Peyer's patch (tissue), 4 donors: ENCODE measurements at regions not wholly inside any gene's neighbourhood (a gene's known extent, or its start where the extent isn't known, plus 50 kb on each side); places are given as distances from the start of the nearest gene placed in this dataset.

Experiments used
- DNase-seq, 3 donors: peaks; one replicate each; pipeline ENCODE4 v3.0.0-alpha.2; 2017 to 2019
- H3K27ac ChIP-seq, 4 donors: fragments of 200-600 bp; sonication (generic); one replicate each; pipeline ENCODE4 v1.5.1; 2016 to 2019
- H3K27me3 ChIP-seq, 2 donors: fragments of 200-600 bp; sonication (generic); one replicate each; pipeline ENCODE4 v1.5.1; 2019
- H3K36me3 ChIP-seq, 3 donors: fragments of 200-600 bp; sonication (generic); one replicate each; pipeline ENCODE4 v1.5.1; 2016 to 2019
- H3K4me1 ChIP-seq, 4 donors: fragments of 200-600 bp; sonication (generic); one replicate each; pipeline ENCODE4 v1.5.1; 2016 to 2019
- H3K4me3 ChIP-seq, 4 donors: fragments of 200-600 bp; sonication (generic); 1 replicate in 3 of 4; 2 replicates in 1 of 4; pipeline ENCODE4 v1.5.1; 2016 to 2019; ENCODE audit warnings: mild to moderate bottlenecking in 1 of 4
- H3K9me3 ChIP-seq, 4 donors: fragments of 200-600 bp; sonication (generic); one replicate each; pipeline ENCODE4 v1.5.1; 2016 to 2019; ENCODE audit warnings: mild to moderate bottlenecking in 1 of 4
- POLR2A ChIP-seq, 2 donors: fragments of 450-650 bp; IDR thresholded peaks; one replicate each; pipeline ENCODE4 v1.5.1; 2017; ENCODE audit warnings: antibody characterized with exemption in 2 of 2, mild to moderate bottlenecking in 2 of 2, moderate library complexity in 2 of 2
- TF ChIP-seq, protein P1 (sequence below), 6 experiments: fragments of 450-650 bp in 4 of 6; fragments of 200-600 bp in 2 of 6; sonication (generic) in 1 of 6; IDR thresholded peaks; one replicate each; pipeline ENCODE4 v1.5.1; 2017 to 2019; ENCODE audit warnings: antibody characterized with exemption in 6 of 6, mild to moderate bottlenecking in 3 of 6, moderate library complexity in 1 of 6

DNA sequence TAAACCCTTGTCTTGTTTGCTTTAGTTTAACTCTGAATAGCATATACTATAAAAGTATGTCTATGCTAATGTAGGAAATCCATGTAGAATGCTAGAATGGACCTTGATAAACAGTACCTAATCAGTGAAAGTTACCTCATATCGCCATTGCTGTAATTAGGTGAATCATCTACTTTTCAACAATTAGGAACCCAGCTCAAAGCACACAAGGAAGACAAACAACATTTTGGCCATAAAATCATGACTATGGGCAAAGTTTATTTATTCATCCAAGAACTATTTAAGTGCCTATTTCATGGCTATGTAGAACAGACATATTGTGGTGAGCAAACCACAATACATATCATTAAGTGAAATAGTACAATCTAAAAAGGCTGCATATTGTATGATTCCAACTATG, 1043.2 kb downstream of the BRINP3 start:
- no peak for DNase-seq
- TF ChIP-seq, protein P1, sequence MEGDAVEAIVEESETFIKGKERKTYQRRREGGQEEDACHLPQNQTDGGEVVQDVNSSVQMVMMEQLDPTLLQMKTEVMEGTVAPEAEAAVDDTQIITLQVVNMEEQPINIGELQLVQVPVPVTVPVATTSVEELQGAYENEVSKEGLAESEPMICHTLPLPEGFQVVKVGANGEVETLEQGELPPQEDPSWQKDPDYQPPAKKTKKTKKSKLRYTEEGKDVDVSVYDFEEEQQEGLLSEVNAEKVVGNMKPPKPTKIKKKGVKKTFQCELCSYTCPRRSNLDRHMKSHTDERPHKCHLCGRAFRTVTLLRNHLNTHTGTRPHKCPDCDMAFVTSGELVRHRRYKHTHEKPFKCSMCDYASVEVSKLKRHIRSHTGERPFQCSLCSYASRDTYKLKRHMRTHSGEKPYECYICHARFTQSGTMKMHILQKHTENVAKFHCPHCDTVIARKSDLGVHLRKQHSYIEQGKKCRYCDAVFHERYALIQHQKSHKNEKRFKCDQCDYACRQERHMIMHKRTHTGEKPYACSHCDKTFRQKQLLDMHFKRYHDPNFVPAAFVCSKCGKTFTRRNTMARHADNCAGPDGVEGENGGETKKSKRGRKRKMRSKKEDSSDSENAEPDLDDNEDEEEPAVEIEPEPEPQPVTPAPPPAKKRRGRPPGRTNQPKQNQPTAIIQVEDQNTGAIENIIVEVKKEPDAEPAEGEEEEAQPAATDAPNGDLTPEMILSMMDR (IDR thresholded peaks at IDR 0.05) = no peak
- TF ChIP-seq POLR2A (IDR thresholded peaks at IDR 0.05) = no peak
- Histone ChIP-seq H3K27ac (no peak overlapping the region), H3K4me3 (no peak overlapping the region), H3K36me3 (no peaks in the 10 kb centered on the region), H3K4me1 (no peaks in the 10 kb centered on the region), H3K9me3 (no peaks in the 10 kb centered on the region), H3K27me3 (no peaks in the 10 kb centered on the region)

DNA sequence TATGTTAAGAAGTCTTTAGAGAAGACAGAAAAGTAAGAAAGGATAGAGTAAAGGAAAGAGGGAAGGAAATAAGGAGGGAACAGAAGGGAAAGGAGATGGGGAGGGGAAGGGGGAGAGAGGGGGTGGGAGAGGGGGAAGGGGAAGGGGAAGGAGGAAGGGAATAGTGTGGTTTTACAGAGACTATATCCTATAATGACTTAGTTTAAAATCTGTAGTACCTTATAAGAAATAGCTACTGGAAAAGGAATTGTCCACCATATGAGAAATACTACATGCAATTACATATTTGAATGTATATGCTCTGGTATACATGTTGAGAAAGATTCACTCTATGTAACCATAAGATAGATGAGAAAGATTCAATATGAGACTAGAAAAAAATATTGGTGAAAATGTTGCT, 1042.3 kb downstream of the BRINP3 start:
- no peak for DNase-seq
- TF ChIP-seq, protein P1 (IDR thresholded peaks at IDR 0.05) = no peak
- TF ChIP-seq POLR2A (IDR thresholded peaks at IDR 0.05) = no peak
- H3K27me3 ChIP-seq = no peaks in the 10 kb centered on the region
- H3K4me1 ChIP-seq = no peaks in the 10 kb centered on the region
- no peaks in the 10 kb centered on the region for H3K36me3 ChIP-seq
- no peaks in the 10 kb centered on the region for H3K9me3 ChIP-seq
- H3K4me3 ChIP-seq = no peak overlapping the region
- no peak overlapping the region for H3K27ac ChIP-seq

DNA sequence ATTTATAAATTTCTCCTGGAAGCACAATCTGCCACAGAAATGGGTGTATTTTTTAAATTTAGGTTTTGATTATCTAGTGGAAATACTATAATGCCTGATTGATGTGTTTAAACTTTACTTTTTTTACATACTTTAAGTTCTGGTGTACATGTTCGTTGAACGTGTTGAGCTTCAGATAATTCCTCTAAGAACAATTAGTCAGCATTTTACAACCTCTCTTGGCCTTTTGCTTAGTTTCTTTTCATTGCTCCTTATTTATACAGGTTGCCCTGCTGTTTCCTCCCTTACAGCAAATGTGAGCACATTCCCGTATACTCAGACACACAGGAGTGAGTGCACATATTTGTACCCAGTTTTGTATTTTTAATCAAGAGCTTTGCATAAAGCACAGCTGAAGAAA, 1038.9 kb downstream of the BRINP3 start:
- Histone ChIP-seq H3K27me3 (no peaks in the 10 kb centered on the region), H3K4me1 (no peaks in the 10 kb centered on the region), H3K4me3 (no peak overlapping the region), H3K27ac (no peak overlapping the region), H3K9me3 (no peaks in the 10 kb centered on the region), H3K36me3 (no peaks in the 10 kb centered on the region)
- DNase-seq = no peak
- TF ChIP-seq POLR2A (IDR thresholded peaks at IDR 0.05) = no peak
- TF ChIP-seq, protein P1 (IDR thresholded peaks at IDR 0.05) = no peak

DNA sequence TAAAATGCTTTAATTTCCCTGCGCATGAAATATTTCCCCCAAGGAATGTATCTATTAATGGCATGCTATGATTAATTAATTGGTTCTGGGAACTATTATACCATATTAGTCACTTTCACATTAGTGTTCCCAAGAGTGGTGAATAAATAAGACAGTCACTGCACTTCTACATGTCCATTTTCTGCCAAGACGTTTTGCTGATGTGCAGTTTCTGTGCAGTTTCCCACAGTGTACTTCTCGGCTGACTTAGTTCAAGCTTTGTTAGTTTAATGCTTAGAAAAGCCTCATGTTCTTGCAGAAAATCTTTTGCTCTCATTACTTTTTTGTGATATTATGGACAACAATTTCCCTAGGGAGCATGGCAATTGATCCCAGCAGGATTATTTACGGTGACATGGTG, 1014.5 kb downstream of the BRINP3 start:
- TF ChIP-seq POLR2A (IDR thresholded peaks at IDR 0.05) = no peak
- TF ChIP-seq, protein P1 (IDR thresholded peaks at IDR 0.05) = no peak
- Histone ChIP-seq H3K27ac (no peak overlapping the region), H3K27me3 (no peaks in the 10 kb centered on the region), H3K4me3 (no peak overlapping the region), H3K9me3 (no peaks in the 10 kb centered on the region), H3K36me3 (no peaks in the 10 kb centered on the region), H3K4me1 (no peaks in the 10 kb centered on the region)
- no peak for DNase-seq

DNA sequence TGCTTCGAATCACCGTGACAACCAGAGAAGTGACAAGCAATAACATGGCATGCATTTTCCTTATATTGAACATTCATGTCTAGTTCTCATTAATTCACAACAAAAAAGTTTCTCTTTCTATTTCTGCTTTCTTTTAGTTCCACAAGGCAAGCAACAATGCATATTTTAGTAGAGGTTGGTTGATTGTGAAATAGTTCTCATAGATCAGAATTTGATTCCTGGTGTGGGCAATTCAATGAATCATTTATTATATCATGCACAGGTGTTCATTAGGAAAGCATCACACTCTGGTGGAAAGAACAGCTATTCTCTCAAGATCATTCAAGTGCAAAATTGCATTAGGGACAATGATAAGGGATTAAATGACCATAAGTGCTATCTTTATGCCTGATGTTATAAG, 980.9 kb downstream of the BRINP3 start:
- Histone ChIP-seq H3K4me3 (no peak overlapping the region), H3K27me3 (no peaks in the 10 kb centered on the region), H3K4me1 (no peaks in the 10 kb centered on the region), H3K9me3 (no peaks in the 10 kb centered on the region), H3K27ac (no peak overlapping the region), H3K36me3 (no peaks in the 10 kb centered on the region)
- no peak for DNase-seq
- TF ChIP-seq, protein P1 (IDR thresholded peaks at IDR 0.05) = no peak
- no peak for TF ChIP-seq POLR2A (IDR thresholded peaks at IDR 0.05)

DNA sequence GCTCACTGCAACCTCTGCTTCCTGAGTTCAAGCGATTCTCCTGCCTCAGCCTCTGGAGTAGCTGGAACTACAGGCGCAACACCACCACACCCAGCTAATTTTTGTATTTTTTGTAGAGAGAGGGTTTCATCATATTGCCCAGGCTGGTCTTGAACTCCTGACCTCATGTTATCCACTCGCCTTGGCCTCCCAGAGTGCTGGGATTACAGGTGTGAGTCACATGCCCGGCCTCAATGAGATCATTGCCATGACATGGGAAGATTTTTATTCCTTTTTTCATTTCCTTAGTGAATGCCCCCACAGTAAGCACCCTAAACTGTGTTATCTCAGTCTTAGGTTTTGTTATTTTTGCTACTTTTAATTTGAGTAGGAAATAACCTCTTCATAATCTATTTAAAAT, 977.9 kb downstream of the BRINP3 start:
- TF ChIP-seq POLR2A (IDR thresholded peaks at IDR 0.05) = no peak
- TF ChIP-seq, protein P1 (IDR thresholded peaks at IDR 0.05) = no peak
- Histone ChIP-seq H3K27ac (no peak overlapping the region), H3K9me3 (no peaks in the 10 kb centered on the region), H3K4me1 (no peaks in the 10 kb centered on the region), H3K27me3 (no peaks in the 10 kb centered on the region), H3K36me3 (no peaks in the 10 kb centered on the region), H3K4me3 (no peak overlapping the region)
- no peak for DNase-seq
